DOHH2 (cell line): ENCODE measurements at regions not wholly inside any gene's neighbourhood (a gene's known extent, or its start where the extent isn't known, plus 50 kb on each side); places are given as distances from the start of the nearest gene placed in this dataset.

ENCODE experiments used
- H3F3A ChIP-seq: fragments of 200-600 bp; sonication (generic), shearing (Covaris generic); 2 replicates; pipeline ENCODE4 v1.6.0; 2016; ENCODE audit warnings: antibody characterized with exemption, mild to moderate bottlenecking; ENCODE audit not compliant: control insufficient read depth, insufficient read depth
- H3K27ac ChIP-seq: fragments of 200-600 bp; sonication (generic); 2 replicates; pipeline ENCODE4 v1.5.1; 2014; ENCODE audit warnings: low read depth, mild to moderate bottlenecking, low read length, moderate library complexity
- H3K27me3 ChIP-seq: fragments of 200-600 bp; sonication (generic); 2 replicates; pipeline ENCODE4 v1.6.1; 2014; ENCODE audit warnings: mild to moderate bottlenecking, low read length, mixed read lengths; ENCODE audit not compliant: control insufficient read depth
- H3K36me3 ChIP-seq: fragments of 200-600 bp; sonication (generic); 2 replicates; pipeline ENCODE4 v1.6.1; 2014; ENCODE audit warnings: mild to moderate bottlenecking, low read length, moderate library complexity, mixed read lengths; ENCODE audit not compliant: control insufficient read depth
- H3K4me1 ChIP-seq: fragments of 200-600 bp; sonication (generic); 2 replicates; pipeline ENCODE4 v1.6.1; 2014; ENCODE audit warnings: mild to moderate bottlenecking, low read length, mixed read lengths; ENCODE audit not compliant: control insufficient read depth
- H3K4me2 ChIP-seq: fragments of 200-600 bp; sonication (generic); 2 replicates; pipeline ENCODE4 v1.6.0; 2014; ENCODE audit warnings: mild to moderate bottlenecking, low read length, moderate library complexity
- H3K4me3 ChIP-seq: fragments of 200-600 bp; sonication (generic); 2 replicates; pipeline ENCODE4 v1.5.1; 2014; ENCODE audit warnings: mild to moderate bottlenecking, low read length, mixed read lengths
- H3K79me2 ChIP-seq: fragments of 200-600 bp; sonication (generic); 2 replicates; pipeline ENCODE4 v1.6.1; 2014; ENCODE audit warnings: mild to moderate bottlenecking, low read length, mixed read lengths; ENCODE audit not compliant: control insufficient read depth
- H3K9me2 ChIP-seq: fragments of 200-600 bp; sonication (generic); replicated peaks from 2 replicates; pipeline ENCODE4 v1.6.1; 2014; ENCODE audit warnings: mild to moderate bottlenecking, low read length, mixed read lengths; ENCODE audit not compliant: control insufficient read depth
- H3K9me3 ChIP-seq: fragments of 200-600 bp; sonication (generic); 2 replicates; pipeline ENCODE4 v1.6.1; 2014; ENCODE audit warnings: antibody characterized with exemption, low read length, mixed read lengths; ENCODE audit not compliant: control insufficient read depth, insufficient read depth
- H4K20me1 ChIP-seq: fragments of 200-600 bp; sonication (generic); 2 replicates; pipeline ENCODE4 v1.6.0; 2014; ENCODE audit warnings: low read depth, mild to moderate bottlenecking, antibody characterized with exemption, low read length, moderate library complexity; ENCODE audit not compliant: control insufficient read depth, insufficient read depth
- CTCF ChIP-seq: fragments of 200-600 bp; sonication (generic); IDR thresholded peaks from one replicate; pipeline ENCODE4 v1.5.1; 2014; ENCODE audit warnings: antibody characterized with exemption, mild to moderate bottlenecking, low read depth, low read length; ENCODE audit not compliant: poor library complexity, severe bottlenecking
- EZH2phosphoT487 ChIP-seq: fragments of 200-600 bp; sonication (generic); IDR thresholded peaks from 2 replicates; pipeline ENCODE4 v1.6.1; 2017; ENCODE audit warnings: borderline replicate concordance, mild to moderate bottlenecking, antibody characterized with exemption, low read length, moderate library complexity, mixed read lengths

- Histone ChIP-seq H3F3A (no peaks in the 10 kb centered on the region), H3K27me3 (no peaks in the 10 kb centered on the region), H3K4me1 (no peaks in the 10 kb centered on the region), H3K4me2 (no peak overlapping the region), H3K27ac (no peak overlapping the region), H3K9me3 (no peaks in the 10 kb centered on the region), H3K36me3 (no peaks in the 10 kb centered on the region), H3K9me2 (no peaks in the 10 kb centered on the region), H3K79me2 (no peaks in the 10 kb centered on the region), H3K4me3 (no peak overlapping the region), H4K20me1 (no peaks in the 10 kb centered on the region)
- no peak for TF ChIP-seq CTCF
- no peak for TF ChIP-seq EZH2phosphoT487
Observed at GRCh38 chr2:163175294-163175693, 336.7 kb upstream of the KCNH7 start.

- Histone ChIP-seq H3F3A (no peaks in the 10 kb centered on the region), H3K36me3 (no peaks in the 10 kb centered on the region), H3K79me2 (no peaks in the 10 kb centered on the region), H4K20me1 (no peaks in the 10 kb centered on the region), H3K4me3 (no peak overlapping the region), H3K27me3 (no peaks in the 10 kb centered on the region), H3K4me2 (no peak overlapping the region), H3K27ac (no peak overlapping the region), H3K9me2 (no peaks in the 10 kb centered on the region), H3K4me1 (no peaks in the 10 kb centered on the region), H3K9me3 (no peaks in the 10 kb centered on the region)
- TF ChIP-seq CTCF, result no peak
- TF ChIP-seq EZH2phosphoT487, result no peak
Observed at GRCh38 chr2:163173591-163173990, 335.0 kb upstream of the KCNH7 start.

- Histone ChIP-seq H3K27ac (no peak overlapping the region), H3K4me3 (no peak overlapping the region), H4K20me1 (no peaks in the 10 kb centered on the region)
Observed at GRCh38 chr2:163171786-163172530, 333.4 kb upstream of the KCNH7 start.

More at GRCh38 chr2:163171786-163172530, 333.4 kb upstream of the KCNH7 start:
- H3K4me2 ChIP-seq, result no peak overlapping the region
- no peaks in the 10 kb centered on the region for H3K36me3 ChIP-seq
- no peaks in the 10 kb centered on the region for H3K27me3 ChIP-seq
- H3K79me2 ChIP-seq, result no peaks in the 10 kb centered on the region
- no peaks in the 10 kb centered on the region for H3F3A ChIP-seq
- TF ChIP-seq CTCF (no peak), EZH2phosphoT487 (no peak)
- no peaks in the 10 kb centered on the region for H3K9me3 ChIP-seq
- H3K9me2 ChIP-seq, result no peaks in the 10 kb centered on the region
- H3K4me1 ChIP-seq, result no peaks in the 10 kb centered on the region
